Fibroblast of skin of scalp (primary cell): ENCODE measurements at regions not wholly inside any gene's neighbourhood (a gene's known extent, or its start where the extent isn't known, plus 50 kb on each side); places are given as distances from the start of the nearest gene placed in this dataset.
A peak's percentile ranks its signal among the peaks of the same experiment; 100 is the strongest.
"Not testable (repeated sequence)": the region's sequence is repeated elsewhere in the genome, so short reads cannot be mapped to it uniquely, and the experiment has no call there.

ENCODE experiments used
- DNase-seq: peaks from one replicate; pipeline ENCODE4 v3.0.0-alpha.2; 2013

DNA sequence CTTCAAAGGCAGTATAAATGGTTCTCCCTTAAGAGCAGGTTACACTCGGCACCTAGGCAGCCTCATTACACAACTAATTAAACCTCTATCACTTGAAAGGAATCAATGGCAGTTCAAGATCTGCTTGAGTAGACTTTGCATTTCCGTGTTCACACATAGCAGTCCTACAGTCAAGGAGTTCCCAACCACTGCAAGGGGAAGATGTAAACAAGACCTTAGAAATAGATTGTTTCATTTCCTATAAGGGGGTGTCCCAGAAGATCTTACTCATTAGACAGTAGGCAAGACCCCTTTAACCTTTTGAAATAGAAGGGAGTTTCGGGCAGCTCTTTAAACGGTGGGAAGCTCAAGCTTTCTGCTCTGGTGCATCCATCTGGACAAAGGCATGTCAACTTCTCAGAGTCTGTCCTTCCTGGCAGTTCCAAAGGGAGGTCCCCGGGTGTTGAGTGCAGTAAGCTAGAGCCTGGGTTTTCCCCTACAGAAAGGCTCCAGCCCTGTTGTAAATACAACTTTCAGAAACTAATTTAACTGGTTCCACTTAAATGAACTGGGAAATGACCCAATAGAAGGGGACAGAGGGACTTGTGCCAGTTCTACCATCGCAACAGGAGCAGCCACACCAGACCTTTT lies 150.8 kb downstream of the RBMX2 start:
- no peak for DNase-seq

DNA sequence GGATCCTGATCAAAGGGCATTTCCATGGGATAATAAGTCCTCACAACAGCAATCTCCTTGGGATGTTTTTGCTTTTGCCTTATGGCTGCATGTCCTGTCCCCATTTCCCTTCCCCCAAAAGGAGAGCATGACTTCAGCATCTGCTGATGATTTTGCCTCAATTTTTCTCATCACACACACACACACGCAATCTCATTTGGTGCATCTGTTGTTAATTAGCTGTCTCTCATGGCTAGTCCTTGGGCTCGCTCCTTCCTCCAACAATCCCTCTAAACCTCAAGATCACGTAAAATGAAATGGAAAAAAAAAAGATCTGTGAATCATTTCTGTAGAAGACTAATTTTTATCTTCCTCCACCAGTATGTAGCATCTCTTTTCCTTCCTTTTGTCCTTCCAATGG lies 153.6 kb downstream of the RBMX2 start:
- DNase-seq = peak; percentile 89

DNA sequence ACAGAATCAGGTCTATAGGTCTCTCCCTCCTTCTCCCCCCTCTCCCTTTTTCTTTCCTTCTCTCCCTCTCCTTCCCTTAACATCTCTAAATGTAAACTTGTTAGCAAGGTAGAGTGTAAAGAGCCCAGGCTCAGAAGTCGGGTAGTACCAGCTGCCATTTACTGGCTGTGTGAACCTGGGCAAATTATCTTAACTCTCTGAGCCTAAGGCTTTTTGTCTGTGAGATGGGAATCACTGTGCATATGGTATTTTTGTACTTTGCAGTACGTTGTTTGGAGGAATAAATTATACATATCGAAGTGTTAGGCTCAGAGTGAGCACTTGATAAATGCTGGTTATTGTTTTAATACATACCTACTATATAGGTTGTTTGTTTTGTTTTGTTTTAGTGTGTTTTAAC lies 154.0 kb downstream of the RBMX2 start:
- no peak for DNase-seq

DNA sequence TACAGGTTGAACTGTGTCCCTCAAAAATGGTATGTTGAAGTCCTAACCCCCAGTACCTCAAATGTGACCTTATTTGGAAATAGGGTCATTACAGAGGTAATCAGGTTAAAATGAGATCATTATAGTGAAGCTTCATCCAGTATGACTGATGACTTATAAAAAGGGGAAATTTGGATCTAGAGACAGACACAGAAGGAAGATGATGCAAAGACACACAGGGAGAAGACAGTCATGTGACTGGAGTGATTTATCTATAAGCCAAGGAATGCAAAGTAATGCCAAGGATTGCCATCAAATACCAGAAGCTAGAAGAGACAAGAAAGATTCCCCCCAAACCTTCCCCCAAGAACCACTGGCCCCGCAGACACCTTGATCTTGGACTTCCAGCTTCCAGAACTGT lies 155.2 kb downstream of the RBMX2 start:
- DNase-seq = peak; percentile 52

DNA sequence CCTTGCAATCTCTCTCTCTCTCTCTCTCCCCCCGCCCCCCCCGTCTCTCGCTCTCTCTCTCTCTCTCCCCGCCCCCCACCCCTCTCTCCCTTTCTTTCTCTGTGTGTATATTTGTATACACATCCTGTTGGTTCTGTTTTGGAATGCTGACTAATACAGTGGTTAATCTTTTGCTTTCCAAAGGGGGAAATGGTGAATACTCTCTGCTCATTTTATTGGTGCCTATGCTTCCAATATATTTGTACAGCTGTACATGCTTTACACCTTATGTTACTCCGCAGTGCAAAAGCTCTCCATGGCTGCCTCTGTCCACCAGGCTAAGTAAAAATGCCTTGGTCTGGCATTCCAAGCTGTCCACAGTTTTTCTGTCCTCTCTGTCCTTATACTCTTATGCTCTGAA lies 158.8 kb downstream of the RBMX2 start:
- peak; percentile 47 for DNase-seq

DNA sequence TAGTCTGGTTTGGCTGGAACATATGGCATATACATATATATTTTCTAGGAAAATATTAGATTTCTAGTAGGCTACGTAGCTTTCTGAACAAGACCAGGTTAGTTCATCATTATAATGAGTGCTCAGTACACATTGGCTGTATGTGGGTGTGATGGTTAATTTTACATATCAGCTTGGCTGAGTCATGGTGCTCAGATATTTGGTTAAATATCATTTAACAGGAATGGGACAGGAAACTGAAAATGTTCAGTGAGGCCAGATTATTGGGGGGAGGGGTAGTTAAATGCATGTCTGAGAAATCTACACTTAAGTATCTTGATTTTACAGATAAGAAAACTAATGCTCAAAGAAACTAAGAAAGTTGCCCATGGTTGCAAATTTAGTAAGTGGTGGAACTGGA lies 160.1 kb downstream of the RBMX2 start:
- DNase-seq = peak; percentile 45

DNA sequence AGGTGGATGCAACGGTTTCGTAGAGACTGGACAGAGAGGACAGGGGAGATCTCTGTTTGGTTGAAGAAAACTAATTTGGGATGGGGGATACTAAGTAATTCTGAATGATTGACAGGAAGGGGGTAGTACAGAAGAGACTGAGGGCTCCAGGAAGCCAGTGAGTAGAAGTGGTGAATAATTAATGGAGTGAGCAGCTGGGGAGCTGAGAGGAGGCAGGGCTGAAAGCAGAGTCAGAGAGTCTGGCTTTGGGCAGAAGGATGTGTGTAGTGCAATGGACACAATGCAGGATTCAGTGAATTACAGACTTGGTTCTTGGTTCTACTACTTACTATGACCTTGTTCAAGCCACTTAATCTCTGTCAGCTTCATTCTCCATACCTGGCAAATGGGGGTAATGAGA lies 161.7 kb downstream of the RBMX2 start:
- no peak for DNase-seq

DNA sequence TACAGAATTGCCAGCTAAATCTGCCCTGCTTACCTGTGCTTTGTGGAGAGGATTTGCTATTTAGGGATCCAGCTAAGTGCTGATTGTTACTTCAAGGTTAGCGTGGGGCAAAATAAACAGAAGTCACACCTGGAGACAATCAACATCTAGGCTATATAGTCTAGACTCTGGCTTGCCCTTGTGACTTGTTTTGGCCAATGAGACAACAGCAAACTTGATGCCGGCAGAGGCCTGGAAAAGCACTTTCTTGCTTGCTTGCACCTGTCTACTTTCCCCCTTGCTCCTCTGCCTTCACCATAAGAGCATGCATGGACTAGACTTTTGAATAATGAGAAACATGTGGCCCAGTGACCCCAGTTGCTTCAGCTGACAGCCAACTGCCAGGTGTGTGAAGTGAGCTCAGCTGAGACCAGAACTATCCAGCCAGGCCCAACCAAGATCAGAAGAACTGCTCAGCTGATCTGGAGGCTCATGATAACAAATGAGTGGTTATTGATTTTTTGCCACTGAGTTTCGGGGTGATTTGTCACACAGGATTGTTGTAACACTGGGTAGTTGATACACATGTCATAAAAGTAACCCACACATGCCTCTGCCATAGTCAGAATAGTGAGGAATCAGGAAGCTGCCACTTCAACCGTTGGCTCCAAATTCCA lies 164.4 kb downstream of the RBMX2 start:
- no peak for DNase-seq

DNA sequence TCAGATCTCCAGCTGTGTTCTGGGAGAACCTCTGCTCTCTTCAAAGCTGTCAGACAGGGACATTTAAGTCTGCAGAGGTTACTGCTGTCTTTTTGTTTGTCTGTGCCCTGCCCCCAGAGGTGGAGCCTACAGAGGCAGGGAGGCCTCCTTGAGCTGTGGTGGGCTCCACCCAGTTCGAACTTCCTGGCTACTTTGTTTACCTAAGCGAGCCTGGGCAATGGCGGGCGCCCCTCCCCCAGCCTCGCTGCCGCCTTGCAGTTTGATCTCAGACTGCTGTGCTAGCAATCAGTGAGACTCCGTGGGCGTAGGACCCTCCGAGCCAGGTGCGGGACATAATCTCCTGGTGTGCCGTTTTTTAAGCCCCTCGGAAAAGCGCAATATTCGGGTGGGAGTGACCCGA lies 171.2 kb downstream of the RBMX2 start:
- not testable (repeated sequence) for DNase-seq
